ENCODE measurements at regions not wholly inside any gene's neighbourhood (a gene's known extent, or its start where the extent isn't known, plus 50 kb on each side); places are given as distances from the start of the nearest gene placed in this dataset.
A peak's percentile ranks its signal among the peaks of the same experiment; 100 is the strongest.

GRCh38 chr6:169880516-169880915, 129.1 kb downstream of the ERMARD start:
- DNase-seq = no peak

- no peak for DNase-seq
Observed at GRCh38 chr6:169869301-169869700, 117.9 kb downstream of the ERMARD start.

- DNase-seq = peak; percentile 46
Observed at GRCh38 chr6:169868458-169868857, 117.0 kb downstream of the ERMARD start.

GRCh38 chr6:169867751-169868191, 116.3 kb downstream of the ERMARD start:
- DNase-seq = no peak

- no peak for DNase-seq
Observed at GRCh38 chr6:169866668-169867521, 115.5 kb downstream of the ERMARD start.

- no peak for DNase-seq
Observed at GRCh38 chr6:169866140-169866534, 114.7 kb downstream of the ERMARD start.

GRCh38 chr6:169865346-169866139, 114.1 kb downstream of the ERMARD start:
- no peak for DNase-seq

GRCh38 chr6:169864148-169865020, 113.0 kb downstream of the ERMARD start:
- DNase-seq = no peak

GRCh38 chr6:169863710-169864109, 112.3 kb downstream of the ERMARD start:
- no peak for DNase-seq

- no peak for DNase-seq
Observed at GRCh38 chr6:169862892-169863525, 111.6 kb downstream of the ERMARD start.

- DNase-seq = no peak
Observed at GRCh38 chr6:169862043-169862891, 110.8 kb downstream of the ERMARD start.

GRCh38 chr6:169861431-169862042, 110.1 kb downstream of the ERMARD start:
- DNase-seq = no peak

GRCh38 chr6:169859978-169860703, 108.7 kb downstream of the ERMARD start:
- no peak for DNase-seq

- no peak for DNase-seq
Observed at GRCh38 chr6:169859401-169859977, 108.1 kb downstream of the ERMARD start.

GRCh38 chr6:169858935-169859351, 107.5 kb downstream of the ERMARD start:
- no peak for DNase-seq

- no peak for DNase-seq
Observed at GRCh38 chr6:169858293-169858934, 107.0 kb downstream of the ERMARD start.

GRCh38 chr6:169857343-169858292, 106.2 kb downstream of the ERMARD start:
- DNase-seq = no peak
